EH (cell line): ENCODE measurements at regions not wholly inside any gene's neighbourhood (a gene's known extent, or its start where the extent isn't known, plus 50 kb on each side); places are given as distances from the start of the nearest gene placed in this dataset.

Experiments
- DNase-seq: peaks from one replicate; pipeline ENCODE4 v3.0.0-alpha.2; 2015; ENCODE audit warnings: low read depth

DNA sequence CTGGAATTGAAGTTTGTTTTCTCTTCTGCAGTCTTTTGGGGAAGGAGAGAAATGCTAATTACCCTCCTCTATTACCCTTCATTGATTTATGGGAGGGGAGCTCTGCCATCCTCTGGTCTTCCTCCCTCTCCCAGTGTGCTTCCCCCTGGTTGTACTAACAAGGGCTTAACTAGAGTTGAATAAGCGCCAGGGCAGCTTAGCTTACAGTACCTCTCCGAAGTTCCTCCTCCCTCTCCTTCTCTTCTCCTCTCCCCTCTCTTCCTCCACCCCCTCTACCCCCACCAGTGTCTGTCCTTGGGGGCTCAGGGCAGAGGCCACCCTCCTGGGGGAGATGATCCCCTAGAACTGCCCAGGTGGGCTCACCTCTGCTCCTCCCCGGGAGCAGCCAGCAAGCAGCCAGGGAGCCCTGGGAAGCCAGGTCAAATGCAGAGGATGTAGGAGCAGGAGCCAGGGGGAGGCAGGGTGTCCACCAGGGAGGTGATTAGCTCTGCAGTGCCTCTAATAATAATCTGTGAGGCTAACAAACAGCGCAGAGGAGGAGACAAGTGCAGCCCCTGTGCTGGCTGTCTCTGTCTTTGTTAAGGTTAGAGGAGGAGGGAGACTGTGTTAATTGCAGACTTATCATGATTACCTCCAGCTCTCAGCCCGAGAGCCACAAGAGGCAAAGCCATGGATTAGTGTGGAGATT, 191.6 kb upstream of the CADM1 start:
- DNase-seq: no peak

- no peak for DNase-seq
Observed at GRCh38 chr11:115693002-115693401, 188.8 kb upstream of the CADM1 start.

GRCh38 chr11:115691030-115691429, 186.8 kb upstream of the CADM1 start:
- no peak for DNase-seq

GRCh38 chr11:115687934-115688333, 183.7 kb upstream of the CADM1 start:
- no peak for DNase-seq

- DNase-seq: no peak
Observed at GRCh38 chr11:115684699-115685098, 180.5 kb upstream of the CADM1 start.

GRCh38 chr11:115684135-115684534, 179.9 kb upstream of the CADM1 start:
- DNase-seq: no peak

DNA sequence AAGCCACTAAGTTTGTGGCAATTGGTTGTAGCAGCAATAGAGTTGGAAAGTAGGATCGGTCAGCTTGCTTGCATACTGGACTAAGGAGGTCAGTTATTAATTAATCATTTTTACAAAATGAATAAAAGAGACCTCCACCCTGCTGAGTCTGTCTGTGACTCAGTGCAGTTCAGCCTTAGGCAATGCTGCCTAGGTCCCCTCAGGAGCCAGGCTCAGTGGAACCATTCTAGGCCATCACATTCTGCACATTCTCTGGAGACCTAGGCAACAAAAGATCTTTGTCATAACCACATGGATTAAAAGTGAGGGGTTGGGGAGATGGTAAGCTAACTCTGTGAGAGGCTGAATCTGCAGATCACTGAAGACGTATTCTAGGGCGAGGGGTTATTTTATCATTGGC, 178.7 kb upstream of the CADM1 start:
- peak; percentile 36 for DNase-seq

GRCh38 chr11:115682101-115682500, 177.9 kb upstream of the CADM1 start:
- peak; percentile 84 for DNase-seq

- DNase-seq: no peak
Observed at GRCh38 chr11:115679945-115680344, 175.7 kb upstream of the CADM1 start.

- no peak for DNase-seq
Observed at GRCh38 chr11:115678942-115679341, 174.7 kb upstream of the CADM1 start.

DNA sequence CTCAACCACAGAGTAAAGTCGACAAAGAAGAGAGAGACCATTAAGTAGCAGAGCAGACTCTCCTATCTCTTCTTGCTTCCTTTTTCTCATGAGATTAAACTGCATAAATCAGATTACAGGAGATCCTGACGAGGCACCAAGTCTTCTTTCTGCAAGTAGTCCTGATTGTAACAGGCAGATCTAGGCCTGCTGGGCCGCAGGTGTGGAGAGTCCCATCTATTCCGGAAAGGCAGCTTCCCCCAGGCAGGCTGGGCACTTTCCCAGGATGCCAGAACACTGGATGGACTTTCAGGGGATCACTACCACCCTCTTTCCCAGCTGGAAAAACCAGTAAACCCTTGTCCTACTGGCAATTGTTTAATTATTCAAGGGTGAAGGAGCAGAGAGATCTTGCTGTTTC, 173.0 kb upstream of the CADM1 start:
- no peak for DNase-seq

- peak; percentile 78 for DNase-seq
Observed at GRCh38 chr11:115676768-115677167, 172.6 kb upstream of the CADM1 start.

GRCh38 chr11:115676206-115676605, 172.0 kb upstream of the CADM1 start:
- DNase-seq: no peak

DNA sequence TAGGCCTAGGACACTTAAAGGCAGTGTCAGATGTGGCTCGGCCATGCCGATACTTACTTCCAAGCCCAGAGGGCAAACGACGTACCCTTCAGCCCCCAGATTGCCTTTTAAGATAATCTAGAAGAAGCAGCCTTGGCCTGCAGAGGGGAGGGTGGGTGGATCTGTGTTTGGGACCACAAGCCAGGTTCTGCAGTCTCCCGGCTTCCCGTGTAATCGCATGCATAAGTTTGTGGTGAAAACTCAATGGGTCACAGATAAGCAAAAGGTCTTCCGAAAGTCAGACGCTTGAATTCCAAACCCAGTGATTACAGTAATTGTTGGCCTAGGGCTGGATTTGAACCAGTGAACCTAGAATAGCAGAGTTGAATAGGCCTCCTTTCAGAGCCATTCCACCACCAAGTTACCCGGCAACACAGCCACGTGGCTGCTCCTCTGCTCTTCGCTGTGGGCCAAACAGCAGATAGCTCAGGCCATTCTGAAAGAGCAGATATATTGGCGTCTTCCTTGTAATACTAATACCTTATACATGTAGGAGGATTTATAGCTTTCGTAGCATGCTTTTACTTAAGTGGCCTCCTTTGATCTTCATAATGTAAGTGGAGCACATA, 170.8 kb upstream of the CADM1 start:
- DNase-seq: no peak

GRCh38 chr11:115674176-115674936, 170.1 kb upstream of the CADM1 start:
- DNase-seq: peak; percentile 49

DNA sequence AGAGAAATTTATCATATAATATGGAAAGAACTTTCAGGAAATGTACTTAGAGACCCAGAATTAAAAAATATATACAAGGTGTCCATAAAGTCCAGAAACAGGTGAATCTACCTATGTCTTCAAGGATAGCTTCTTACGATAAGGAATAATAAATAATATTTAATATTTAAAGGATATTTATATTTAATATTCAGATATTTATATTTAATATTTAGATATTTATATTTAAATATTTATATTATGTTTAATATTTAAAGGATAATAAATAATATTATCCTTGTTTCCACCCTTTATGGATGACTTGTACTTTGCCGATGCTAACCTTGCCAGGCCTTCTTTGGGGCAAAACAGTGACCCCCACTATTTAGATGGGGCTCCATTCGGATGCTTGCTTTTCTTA, 169.5 kb upstream of the CADM1 start:
- DNase-seq: no peak

GRCh38 chr11:115672999-115673411, 168.8 kb upstream of the CADM1 start:
- DNase-seq: peak; percentile 62

DNA sequence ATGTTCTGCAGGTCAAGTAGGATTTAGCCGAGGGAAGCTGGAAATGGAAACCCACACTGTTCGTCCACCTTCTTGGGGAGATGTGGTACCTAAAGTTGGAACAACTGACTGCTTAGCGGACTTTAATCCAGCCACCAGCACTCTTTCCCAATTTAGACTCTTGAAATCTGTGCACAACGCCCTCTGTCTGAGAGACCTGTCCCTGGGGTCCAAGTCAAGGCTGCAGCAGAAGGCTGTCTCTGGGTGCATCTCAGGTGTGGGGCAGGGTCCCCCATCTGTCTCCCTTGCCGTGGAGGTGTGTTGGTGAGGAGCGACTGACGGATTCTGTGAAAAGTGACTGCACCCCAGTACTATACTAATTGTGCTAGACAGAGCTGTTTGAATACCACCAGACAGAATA, 168.2 kb upstream of the CADM1 start:
- no peak for DNase-seq

GRCh38 chr11:115670538-115671205, 166.5 kb upstream of the CADM1 start:
- no peak for DNase-seq

- DNase-seq: peak; percentile 8
Observed at GRCh38 chr11:115665958-115666357, 161.7 kb upstream of the CADM1 start.

DNA sequence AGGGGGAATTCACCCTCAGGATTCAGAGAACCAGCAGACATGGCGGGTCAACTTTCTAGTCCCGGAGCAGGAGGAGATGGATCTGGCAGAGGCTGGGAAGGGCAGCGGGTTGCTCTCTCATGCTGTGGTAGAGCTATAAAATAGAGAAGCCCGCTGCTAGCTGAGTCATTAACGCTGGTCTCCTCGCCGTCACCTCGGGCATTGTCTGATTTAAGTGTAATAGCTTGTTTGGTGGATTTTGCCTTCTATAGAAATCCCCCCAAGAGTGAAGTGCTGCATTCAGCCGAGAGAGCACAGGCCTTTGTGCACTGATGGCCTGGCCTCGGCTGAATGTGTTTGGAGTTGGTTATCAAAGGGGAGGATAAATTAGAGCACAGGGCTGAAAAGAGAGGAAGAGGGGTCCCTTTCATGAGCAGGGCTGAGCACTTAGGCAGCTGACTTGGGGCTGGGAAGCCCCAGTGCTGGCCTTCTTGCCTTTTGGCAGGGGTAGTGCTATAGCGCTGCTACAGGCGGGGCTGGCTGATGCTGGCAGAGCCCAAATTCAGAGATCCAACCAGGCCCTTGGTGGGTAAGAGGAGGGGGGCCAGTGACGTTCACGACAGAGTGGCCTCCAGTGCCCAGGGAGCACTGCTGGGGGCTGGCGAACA, 161.1 kb upstream of the CADM1 start:
- DNase-seq: no peak

GRCh38 chr11:115664313-115664712, 160.1 kb upstream of the CADM1 start:
- DNase-seq: no peak
